Activated T-cell treated with anti-CD3 and anti-CD28 coated beads, Interleukin-2, amount 50 U/mL, for 48 hours (primary cell): ENCODE measurements at regions not wholly inside any gene's neighbourhood (a gene's known extent, or its start where the extent isn't known, plus 50 kb on each side); places are given as distances from the start of the nearest gene placed in this dataset.
"Not testable (repeated sequence)": the region's sequence is repeated elsewhere in the genome, so short reads cannot be mapped to it uniquely, and the experiment has no call there.

ENCODE experiments used
- DNase-seq, 2 experiments: peaks; one replicate each; pipeline ENCODE4 v3.0.0-alpha.2; 2020

DNA sequence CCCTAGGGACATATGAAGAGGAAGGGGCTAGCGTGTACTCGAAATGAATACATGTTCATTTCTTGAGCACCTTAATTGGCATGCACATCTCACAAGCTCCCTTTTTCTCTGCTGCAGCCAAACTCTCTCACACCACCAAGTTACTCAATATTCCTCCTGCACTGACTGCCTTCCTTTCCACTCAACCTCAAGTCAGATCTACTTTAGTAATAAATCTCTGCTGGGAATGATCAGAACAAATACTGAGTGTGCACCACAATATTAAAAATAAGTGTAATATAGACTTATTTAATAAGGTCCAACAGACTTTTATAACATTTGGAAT, 995.8 kb upstream of the WWC1 start:
- DNase-seq, result no peak

- no peak for DNase-seq
Observed at GRCh38 chr5:167296066-167296465, 995.4 kb upstream of the WWC1 start.

DNA sequence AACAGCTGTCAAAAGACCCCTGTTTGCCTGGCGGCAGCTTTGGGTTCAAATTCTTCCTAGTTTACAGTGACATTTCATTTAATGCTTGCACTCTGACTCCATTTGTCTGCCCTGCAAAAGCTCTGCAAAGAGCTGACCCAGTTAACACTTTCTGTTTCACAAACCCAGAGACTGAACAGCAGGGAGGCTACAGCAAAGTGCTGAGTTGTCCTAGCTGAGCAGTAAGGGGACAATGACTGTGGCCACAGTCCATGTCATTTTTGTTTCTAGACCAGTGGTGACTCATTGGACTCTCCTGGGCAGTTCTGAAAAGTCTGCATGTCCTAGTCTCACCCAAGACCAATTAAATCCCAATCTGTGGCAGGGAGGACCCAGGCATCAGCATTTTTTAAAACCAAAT, 994.8 kb upstream of the WWC1 start:
- no peak for DNase-seq

DNA sequence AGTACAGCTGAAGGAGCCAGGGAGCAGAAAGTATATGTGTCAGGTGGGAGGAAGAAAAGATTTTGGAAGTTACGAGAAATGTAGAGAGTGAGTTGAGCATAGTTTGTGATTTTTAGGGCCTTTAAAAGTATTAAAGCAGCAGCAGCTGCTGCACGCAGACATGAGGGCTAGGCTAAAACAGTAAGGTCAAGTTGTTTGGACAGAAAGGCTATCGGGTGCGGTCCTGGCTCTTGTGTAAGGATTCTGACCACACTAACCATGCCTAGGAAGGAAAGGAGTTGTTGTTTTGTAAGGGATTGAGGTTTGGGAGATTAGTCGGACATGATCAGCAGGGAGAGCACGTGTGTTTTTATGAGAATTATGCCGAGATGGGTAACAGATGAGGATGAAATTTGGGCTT, 991.6 kb upstream of the WWC1 start:
- DNase-seq, result not testable (repeated sequence)

GRCh38 chr5:167303582-167303981, 987.9 kb upstream of the WWC1 start:
- DNase-seq, result no peak

DNA sequence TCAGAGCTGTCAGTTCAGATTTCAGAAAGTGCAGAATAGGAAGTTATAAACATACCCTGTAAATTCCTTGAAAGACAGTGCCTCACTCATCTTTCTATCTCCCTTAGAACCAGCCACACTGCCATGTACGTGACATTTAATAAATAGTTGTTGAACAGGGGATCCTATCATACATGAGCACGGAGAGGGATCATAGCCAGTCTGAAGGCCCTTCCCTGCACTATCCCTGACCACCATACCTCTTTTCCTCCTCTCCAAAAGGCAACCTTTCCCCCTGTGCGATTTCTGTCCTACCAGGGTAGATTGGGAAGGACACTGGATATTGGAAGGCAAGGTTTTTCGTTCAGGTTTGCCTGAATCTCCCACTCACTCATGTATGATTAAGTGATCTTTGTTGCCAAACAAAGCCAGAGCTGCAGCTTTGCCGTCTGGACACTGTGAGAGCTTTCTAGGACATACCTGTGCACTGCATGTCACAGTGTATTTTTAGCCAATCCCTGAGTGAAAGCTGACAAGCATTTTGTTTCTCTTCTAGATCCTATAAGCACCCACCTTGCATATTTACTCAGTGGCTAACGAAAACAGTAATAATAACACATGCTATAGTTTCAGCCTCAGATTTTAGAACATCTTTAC, 986.5 kb upstream of the WWC1 start:
- no peak for DNase-seq

DNA sequence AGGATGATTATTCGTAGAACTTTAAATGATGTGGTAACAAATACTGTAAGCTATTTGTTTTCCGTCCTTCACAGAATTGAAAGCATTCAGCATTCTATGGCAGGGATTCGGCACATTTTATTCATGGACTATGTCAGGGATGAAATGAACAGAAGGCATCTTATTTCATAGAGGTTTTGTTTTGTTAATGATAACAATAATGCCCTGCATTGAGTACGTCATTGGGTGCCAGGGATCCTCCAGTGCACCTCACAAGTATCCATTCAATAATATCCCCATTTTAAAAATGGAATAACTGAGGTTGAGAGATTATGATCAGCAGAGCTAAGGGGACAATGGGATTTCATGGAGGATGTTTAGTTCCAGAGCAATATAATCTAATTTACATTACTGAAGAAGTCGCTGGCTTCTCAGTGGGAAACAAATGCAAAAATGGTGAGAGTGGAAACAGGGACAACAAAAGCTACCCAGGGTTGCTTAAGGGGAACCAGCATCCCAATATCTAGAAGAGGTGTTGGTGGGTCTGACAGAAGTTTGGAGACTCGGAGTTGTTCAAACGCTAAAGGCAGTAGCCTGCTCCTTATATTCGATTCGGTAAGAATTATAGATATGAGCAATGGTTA, 985.7 kb upstream of the WWC1 start:
- no peak for DNase-seq

- no peak for DNase-seq
Observed at GRCh38 chr5:167307042-167307441, 984.4 kb upstream of the WWC1 start.

GRCh38 chr5:167308466-167308865, 983.0 kb upstream of the WWC1 start:
- no peak for DNase-seq

- no peak for DNase-seq
Observed at GRCh38 chr5:167309941-167310517, 981.4 kb upstream of the WWC1 start.

DNA sequence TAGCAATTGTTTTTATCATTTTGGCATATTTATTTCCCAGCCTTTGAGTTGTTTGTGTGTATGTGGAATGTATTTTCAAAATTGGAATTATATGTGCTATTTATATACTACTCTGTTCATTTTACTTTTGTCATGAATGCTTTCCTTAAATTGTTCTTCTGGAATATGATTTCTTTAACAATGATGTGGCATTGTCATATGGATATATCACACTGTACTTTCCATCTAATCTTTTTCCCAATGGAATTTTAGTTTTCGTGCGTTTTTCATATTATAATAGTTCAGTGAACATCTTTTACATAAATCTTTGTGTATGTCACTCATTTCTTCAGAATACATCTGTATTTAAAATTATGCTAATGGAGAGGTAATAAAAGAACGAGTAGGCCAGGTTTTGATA, 980.1 kb upstream of the WWC1 start:
- DNase-seq, result no peak

GRCh38 chr5:167312225-167312624, 979.2 kb upstream of the WWC1 start:
- no peak for DNase-seq

GRCh38 chr5:167315762-167316161, 975.7 kb upstream of the WWC1 start:
- DNase-seq, result no peak

GRCh38 chr5:167317884-167318283, 973.6 kb upstream of the WWC1 start:
- no peak for DNase-seq

DNA sequence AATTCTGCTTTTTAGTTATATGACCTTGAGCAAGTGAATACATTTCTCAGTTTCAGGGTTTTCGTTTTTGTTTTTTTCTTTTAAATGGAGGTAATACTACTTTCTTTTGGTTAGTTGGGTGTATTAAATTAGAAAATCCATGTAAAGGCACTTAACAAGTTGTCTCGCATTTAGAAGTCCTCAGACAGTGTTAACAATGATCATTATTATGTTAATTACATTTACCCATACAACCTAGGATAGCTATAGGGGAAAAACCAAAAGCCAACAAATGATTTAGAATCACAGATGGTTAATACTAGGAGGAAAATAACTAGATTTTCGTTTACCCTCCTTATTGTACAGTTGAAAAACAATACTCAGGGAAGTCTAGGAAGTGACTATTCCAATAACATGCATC, 972.2 kb upstream of the WWC1 start:
- no peak for DNase-seq

DNA sequence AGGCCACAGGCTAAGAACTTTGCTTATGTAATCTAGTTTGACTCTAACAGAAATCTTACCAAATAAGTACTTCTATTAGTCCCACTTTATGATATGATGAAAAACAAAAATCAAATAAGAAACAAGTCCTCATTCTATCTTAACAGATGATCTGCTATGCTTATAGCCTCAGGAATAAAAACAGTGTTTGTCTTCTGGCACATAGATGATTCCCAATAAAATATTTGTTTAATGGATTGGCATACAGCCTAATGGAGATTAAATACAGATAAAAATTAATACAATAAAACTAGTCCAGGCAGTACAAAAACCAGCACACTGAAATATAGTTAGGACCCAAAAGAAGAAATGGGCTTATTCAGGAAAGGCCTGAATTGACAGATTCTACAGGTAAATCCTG, 971.4 kb upstream of the WWC1 start:
- DNase-seq, result no peak

GRCh38 chr5:167332309-167332708, 959.1 kb upstream of the WWC1 start:
- DNase-seq, result no peak

GRCh38 chr5:167336161-167336560, 955.3 kb upstream of the WWC1 start:
- no peak for DNase-seq

DNA sequence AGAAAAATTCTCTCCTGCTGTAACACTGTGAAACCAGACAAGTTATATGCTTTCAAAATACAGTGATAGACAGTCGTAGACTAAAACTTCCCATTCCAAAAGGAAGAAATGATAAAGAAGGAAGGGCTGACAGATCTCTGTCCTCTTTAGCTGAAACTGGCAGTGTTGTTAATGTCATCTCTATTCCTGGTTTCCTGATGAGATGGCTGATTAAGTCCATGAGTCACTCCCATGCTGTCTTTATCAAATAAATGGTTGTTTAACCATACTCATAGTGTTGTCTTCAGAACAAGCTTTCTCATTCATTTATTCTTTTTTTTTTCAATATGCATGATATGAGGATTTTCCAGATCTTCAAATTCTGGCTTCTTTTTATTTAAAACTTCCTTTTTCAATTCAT, 952.2 kb upstream of the WWC1 start:
- DNase-seq, result no peak

- DNase-seq, result no peak
Observed at GRCh38 chr5:167346461-167346860, 945.0 kb upstream of the WWC1 start.

DNA sequence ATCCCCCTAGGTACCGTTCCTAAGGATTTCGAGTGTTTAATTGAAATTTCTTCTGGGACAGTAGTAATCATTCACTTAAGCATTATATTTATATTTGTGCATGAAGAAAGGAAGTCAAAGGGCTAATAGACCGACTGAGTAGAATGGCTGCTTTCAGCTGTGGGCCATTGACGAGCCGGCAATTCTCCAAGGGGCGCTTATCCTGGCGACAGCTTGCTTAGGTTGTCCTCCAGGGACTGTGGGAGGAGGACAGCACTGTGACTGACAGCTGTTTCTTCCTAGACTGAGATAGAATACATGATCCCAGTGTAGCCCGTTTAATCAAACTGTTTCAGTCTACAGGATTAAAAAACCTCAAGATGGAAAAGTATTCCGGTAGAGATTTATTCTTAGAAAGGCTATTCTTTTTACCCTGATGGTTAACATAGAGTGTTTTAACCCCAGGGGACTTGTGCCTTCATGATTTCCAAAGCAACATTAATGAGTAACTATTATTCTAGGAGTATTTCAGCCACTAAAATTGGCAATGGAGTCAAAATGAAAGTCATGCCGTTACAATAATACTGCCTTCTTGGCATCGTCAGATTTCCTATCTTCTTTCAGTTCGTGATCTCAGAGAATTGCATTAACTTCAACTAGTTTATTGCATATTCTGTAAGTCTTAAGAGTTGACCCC, 943.1 kb upstream of the WWC1 start:
- no peak for DNase-seq

GRCh38 chr5:167348980-167349379, 942.5 kb upstream of the WWC1 start:
- DNase-seq, result no peak

DNA sequence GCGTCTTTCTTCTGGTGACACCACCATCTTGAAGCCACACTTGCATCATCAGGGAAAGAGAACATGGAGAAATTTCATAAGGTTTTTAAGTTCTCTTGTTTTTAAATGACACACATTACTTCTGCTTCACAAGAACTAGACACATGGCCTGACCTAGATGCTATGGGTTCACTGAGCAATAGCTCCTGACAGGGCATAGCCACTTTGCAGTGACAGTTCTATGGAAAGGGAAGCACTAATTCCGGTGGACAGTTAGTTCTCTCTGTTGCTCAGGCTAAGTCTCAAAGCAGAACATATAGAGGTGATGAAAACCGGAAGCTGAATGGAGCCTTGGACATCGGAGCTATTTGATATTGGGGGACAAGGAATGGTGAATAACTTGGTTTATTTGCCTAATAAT, 940.1 kb upstream of the WWC1 start:
- no peak for DNase-seq

DNA sequence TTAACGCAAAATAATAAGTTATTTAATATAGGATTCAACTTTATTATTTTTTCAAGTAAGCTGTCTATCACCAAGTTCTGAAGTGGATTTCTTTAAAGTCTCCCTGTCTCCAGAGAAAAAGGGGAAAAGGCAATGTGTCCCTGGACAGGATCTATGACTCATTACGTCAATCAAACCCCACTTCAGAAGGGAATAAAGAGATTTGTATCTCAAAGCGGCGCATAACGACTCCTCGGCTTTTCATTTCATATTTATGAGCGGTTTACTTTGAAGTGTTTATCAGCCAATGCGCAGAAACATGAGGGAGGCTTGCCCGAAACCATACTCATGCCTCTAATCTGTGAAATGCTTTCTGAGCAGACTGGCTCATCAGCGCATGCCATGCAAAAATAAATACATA, 938.6 kb upstream of the WWC1 start:
- no peak for DNase-seq
